ENCODE measurements at regions not wholly inside any gene's neighbourhood (a gene's known extent, or its start where the extent isn't known, plus 50 kb on each side); places are given as distances from the start of the nearest gene placed in this dataset.

DNA sequence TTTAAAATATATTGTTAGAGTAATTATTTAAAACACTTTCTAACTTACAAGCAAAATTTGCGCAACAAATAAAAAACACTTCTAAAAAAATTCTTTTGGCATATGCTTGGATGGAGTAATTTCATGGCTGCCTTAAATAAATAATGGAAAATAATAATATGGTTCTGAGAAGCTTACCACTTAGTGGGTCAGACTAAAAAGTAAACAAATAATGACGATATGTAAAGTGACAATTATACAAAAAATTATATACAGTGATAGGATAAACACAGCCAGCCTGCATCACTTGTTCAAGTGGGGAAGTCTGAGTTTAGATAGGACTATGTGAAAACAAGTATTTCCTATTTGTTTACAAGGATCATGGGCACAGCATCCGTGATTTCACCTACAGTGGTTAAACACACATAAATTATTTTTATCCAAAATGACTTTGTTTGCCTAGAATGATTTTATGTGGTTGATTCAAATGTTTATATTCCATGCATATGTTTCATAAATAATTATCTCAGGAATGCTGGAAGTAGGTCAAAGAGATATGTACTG is 141.7 kb upstream of the SEMA3D start:
- TF ChIP-seq, protein P1, sequence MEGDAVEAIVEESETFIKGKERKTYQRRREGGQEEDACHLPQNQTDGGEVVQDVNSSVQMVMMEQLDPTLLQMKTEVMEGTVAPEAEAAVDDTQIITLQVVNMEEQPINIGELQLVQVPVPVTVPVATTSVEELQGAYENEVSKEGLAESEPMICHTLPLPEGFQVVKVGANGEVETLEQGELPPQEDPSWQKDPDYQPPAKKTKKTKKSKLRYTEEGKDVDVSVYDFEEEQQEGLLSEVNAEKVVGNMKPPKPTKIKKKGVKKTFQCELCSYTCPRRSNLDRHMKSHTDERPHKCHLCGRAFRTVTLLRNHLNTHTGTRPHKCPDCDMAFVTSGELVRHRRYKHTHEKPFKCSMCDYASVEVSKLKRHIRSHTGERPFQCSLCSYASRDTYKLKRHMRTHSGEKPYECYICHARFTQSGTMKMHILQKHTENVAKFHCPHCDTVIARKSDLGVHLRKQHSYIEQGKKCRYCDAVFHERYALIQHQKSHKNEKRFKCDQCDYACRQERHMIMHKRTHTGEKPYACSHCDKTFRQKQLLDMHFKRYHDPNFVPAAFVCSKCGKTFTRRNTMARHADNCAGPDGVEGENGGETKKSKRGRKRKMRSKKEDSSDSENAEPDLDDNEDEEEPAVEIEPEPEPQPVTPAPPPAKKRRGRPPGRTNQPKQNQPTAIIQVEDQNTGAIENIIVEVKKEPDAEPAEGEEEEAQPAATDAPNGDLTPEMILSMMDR (IDR thresholded peaks at IDR 0.05): no peak
- no peak for TF ChIP-seq POLR2A (IDR thresholded peaks at IDR 0.05)

All from heart left ventricle (tissue), 13 donors.